SK-N-SH treated with all-trans-retinoic acid at 6 μM for 48 hours (cell line): ENCODE measurements at regions not wholly inside any gene's neighbourhood (a gene's known extent, or its start where the extent isn't known, plus 50 kb on each side); places are given as distances from the start of the nearest gene placed in this dataset.

ENCODE experiments used
- ATAC-seq: fragments of 200-7000 bp; cut with Tn5 transposase; 3 replicates; pipeline ENCODE4 v1.9.1; 2020; ENCODE audit warnings: mild to moderate bottlenecking, moderate library complexity
- BACH2 ChIP-seq: fragments of 250-450 bp; sonication (Bioruptor Pico); IDR thresholded peaks from 2 replicates; pipeline ENCODE4 v1.9.0; 2021; ENCODE audit warnings: mild to moderate bottlenecking, borderline replicate concordance
- CREB5 ChIP-seq: fragments of 250-450 bp; sonication (Bioruptor Pico); IDR thresholded peaks from 2 replicates; pipeline ENCODE4 v1.5.1; 2020; ENCODE audit warnings: low read depth, mild to moderate bottlenecking, moderate library complexity
- CSDC2 ChIP-seq: fragments of 250-450 bp; sonication (Bioruptor Pico); IDR thresholded peaks from 2 replicates; pipeline ENCODE4 v1.5.0; 2020; ENCODE audit warnings: mild to moderate bottlenecking, moderate library complexity
- CSRNP3 ChIP-seq: fragments of 250-450 bp; sonication (Bioruptor Pico); IDR thresholded peaks from 2 replicates; pipeline ENCODE4 v1.5.1; 2021; ENCODE audit warnings: mild to moderate bottlenecking, moderate library complexity
- ESRRG ChIP-seq: fragments of 250-450 bp; sonication (Bioruptor Pico); IDR thresholded peaks from 2 replicates; pipeline ENCODE4 v1.6.1; 2021; ENCODE audit warnings: mild to moderate bottlenecking
- GLIS3 ChIP-seq: fragments of 250-450 bp; sonication (Bioruptor Pico); IDR thresholded peaks from 2 replicates; pipeline ENCODE4 v1.5.0; 2020; ENCODE audit warnings: mild to moderate bottlenecking, moderate library complexity
- ISL1 ChIP-seq: fragments of 250-450 bp; sonication (Bioruptor Pico); IDR thresholded peaks from 2 replicates; pipeline ENCODE4 v2.1.2; 2022; ENCODE audit warnings: mild to moderate bottlenecking, moderate library complexity
- OSR1 ChIP-seq: fragments of 250-450 bp; sonication (Bioruptor Pico); IDR thresholded peaks from 2 replicates; pipeline ENCODE4 v1.8.0; 2022; ENCODE audit warnings: moderate library complexity, mild to moderate bottlenecking, inconsistent platforms
- PPARA ChIP-seq: fragments of 250-450 bp; sonication (Bioruptor Pico); IDR thresholded peaks from 2 replicates; pipeline ENCODE4 v1.5.0; 2020; ENCODE audit warnings: mild to moderate bottlenecking, borderline replicate concordance
- TCF4 ChIP-seq: fragments of 250-450 bp; sonication (Bioruptor Pico); IDR thresholded peaks from 2 replicates; pipeline ENCODE4 v1.8.0; 2021; ENCODE audit warnings: mild to moderate bottlenecking, moderate library complexity, borderline replicate concordance
- TOX ChIP-seq: fragments of 250-450 bp; sonication (Bioruptor Pico); IDR thresholded peaks from 2 replicates; pipeline ENCODE4 v1.8.0; 2021; ENCODE audit warnings: mild to moderate bottlenecking, moderate library complexity, borderline replicate concordance
- TSHZ2 ChIP-seq: fragments of 250-450 bp; sonication (Bioruptor Pico); IDR thresholded peaks from 2 replicates; pipeline ENCODE4 v1.5.0; 2020; ENCODE audit warnings: mild to moderate bottlenecking, moderate library complexity
- ZC3H10 ChIP-seq: fragments of 250-450 bp; sonication (Bioruptor Pico); IDR thresholded peaks from 2 replicates; pipeline ENCODE4 v1.5.1; 2021; ENCODE audit warnings: mild to moderate bottlenecking, moderate library complexity
- ZFP3 ChIP-seq: fragments of 250-450 bp; sonication (Bioruptor Pico); IDR thresholded peaks from 2 replicates; pipeline ENCODE4 v1.5.0; 2020; ENCODE audit warnings: mild to moderate bottlenecking, moderate library complexity
- ZFP30 ChIP-seq: fragments of 450-650 bp; formaldehyde crosslinking; IDR thresholded peaks from 2 replicates; pipeline ENCODE4 v1.5.0; 2022; ENCODE audit warnings: mild to moderate bottlenecking, moderate library complexity
- ZNF565 ChIP-seq: fragments of 450-650 bp; formaldehyde crosslinking; conservative IDR thresholded peaks from 2 replicates; pipeline ENCODE4 v1.5.0; 2020; ENCODE audit warnings: low read depth, mild to moderate bottlenecking, moderate library complexity
- ZNF8 ChIP-seq: fragments of 450-650 bp; formaldehyde crosslinking; IDR thresholded peaks from 2 replicates; pipeline ENCODE4 v1.5.0; 2020; ENCODE audit warnings: mild to moderate bottlenecking, moderate library complexity
- TF ChIP-seq, protein P1 (sequence below): fragments of 250-450 bp; sonication (Bioruptor Pico); IDR thresholded peaks from 2 replicates; pipeline ENCODE4 v1.8.0; 2021; ENCODE audit warnings: low read depth, mild to moderate bottlenecking, moderate library complexity, borderline replicate concordance
- TF ChIP-seq, protein P2 (sequence below): fragments of 250-450 bp; sonication (Bioruptor Pico); IDR thresholded peaks from 2 replicates; pipeline ENCODE4 v1.8.0; 2020; ENCODE audit warnings: mild to moderate bottlenecking, moderate library complexity, borderline replicate concordance

GRCh38 chr5:3833566-3833965, 237.9 kb downstream of the IRX1 start:
- TF ChIP-seq ZC3H10 (CRISPR knock-in tag), result no peak
- TF ChIP-seq TCF4 (CRISPR knock-in tag), result no peak
- TF ChIP-seq ISL1 (CRISPR knock-in tag), result no peak
- no peak for TF ChIP-seq CREB5 (CRISPR knock-in tag)
- ATAC-seq, result no peak

GRCh38 chr5:3835811-3836210, 240.2 kb downstream of the IRX1 start:
- no peak for ATAC-seq
- TF ChIP-seq ESRRG (CRISPR knock-in tag), result no peak
- no peak for TF ChIP-seq PPARA (CRISPR knock-in tag)
- TF ChIP-seq ZNF565 (CRISPR knock-in tag), result no peak
- no peak for TF ChIP-seq TOX (CRISPR knock-in tag)
- TF ChIP-seq TCF4 (CRISPR knock-in tag), result no peak
- no peak for TF ChIP-seq CSDC2 (CRISPR knock-in tag)
- TF ChIP-seq TSHZ2 (CRISPR knock-in tag), result no peak
- no peak for TF ChIP-seq BACH2 (CRISPR knock-in tag)
- no peak for TF ChIP-seq ISL1 (CRISPR knock-in tag)
- TF ChIP-seq CSRNP3 (CRISPR knock-in tag), result no peak
- TF ChIP-seq, protein P1, sequence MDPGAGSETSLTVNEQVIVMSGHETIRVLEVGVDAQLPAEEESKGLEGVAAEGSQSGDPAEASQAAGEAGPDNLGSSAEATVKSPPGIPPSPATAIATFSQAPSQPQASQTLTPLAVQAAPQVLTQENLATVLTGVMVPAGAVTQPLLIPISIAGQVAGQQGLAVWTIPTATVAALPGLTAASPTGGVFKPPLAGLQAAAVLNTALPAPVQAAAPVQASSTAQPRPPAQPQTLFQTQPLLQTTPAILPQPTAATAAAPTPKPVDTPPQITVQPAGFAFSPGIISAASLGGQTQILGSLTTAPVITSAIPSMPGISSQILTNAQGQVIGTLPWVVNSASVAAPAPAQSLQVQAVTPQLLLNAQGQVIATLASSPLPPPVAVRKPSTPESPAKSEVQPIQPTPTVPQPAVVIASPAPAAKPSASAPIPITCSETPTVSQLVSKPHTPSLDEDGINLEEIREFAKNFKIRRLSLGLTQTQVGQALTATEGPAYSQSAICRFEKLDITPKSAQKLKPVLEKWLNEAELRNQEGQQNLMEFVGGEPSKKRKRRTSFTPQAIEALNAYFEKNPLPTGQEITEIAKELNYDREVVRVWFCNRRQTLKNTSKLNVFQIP, result no peak

- TF ChIP-seq CSDC2 (CRISPR knock-in tag) (no peak), ESRRG (CRISPR knock-in tag) (no peak)
- no peak for ATAC-seq
These were observed 240.9 kb downstream of the IRX1 start for GRCh38 chr5:3836528-3836927.

- TF ChIP-seq, protein P2, sequence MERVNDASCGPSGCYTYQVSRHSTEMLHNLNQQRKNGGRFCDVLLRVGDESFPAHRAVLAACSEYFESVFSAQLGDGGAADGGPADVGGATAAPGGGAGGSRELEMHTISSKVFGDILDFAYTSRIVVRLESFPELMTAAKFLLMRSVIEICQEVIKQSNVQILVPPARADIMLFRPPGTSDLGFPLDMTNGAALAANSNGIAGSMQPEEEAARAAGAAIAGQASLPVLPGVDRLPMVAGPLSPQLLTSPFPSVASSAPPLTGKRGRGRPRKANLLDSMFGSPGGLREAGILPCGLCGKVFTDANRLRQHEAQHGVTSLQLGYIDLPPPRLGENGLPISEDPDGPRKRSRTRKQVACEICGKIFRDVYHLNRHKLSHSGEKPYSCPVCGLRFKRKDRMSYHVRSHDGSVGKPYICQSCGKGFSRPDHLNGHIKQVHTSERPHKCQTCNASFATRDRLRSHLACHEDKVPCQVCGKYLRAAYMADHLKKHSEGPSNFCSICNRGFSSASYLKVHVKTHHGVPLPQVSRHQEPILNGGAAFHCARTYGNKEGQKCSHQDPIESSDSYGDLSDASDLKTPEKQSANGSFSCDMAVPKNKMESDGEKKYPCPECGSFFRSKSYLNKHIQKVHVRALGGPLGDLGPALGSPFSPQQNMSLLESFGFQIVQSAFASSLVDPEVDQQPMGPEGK, result no peak
- no peak for TF ChIP-seq ZFP30 (CRISPR knock-in tag)
- ATAC-seq, result no peak
These were observed 241.9 kb downstream of the IRX1 start for GRCh38 chr5:3837506-3837905.

DNA sequence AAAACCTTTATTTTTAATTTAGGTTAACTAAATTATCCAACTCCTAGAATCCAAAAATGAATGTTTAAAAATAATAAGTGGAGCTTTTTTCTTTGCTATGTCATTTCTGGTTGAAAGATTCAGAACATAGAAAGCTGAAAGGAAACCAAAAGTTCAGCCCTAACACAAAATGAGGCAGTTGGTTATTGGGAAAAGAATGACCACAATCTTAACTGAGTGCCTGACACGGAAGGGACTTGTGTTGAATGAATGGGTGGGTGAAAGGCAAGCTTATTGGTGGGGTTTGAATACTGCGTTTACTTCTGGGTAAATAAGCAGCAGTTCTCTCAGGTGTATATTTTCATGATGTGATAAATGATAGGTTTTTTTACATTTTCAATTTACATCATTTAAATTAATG, 243.5 kb downstream of the IRX1 start:
- TF ChIP-seq ISL1 (CRISPR knock-in tag) (no peak), OSR1 (CRISPR knock-in tag) (no peak), TCF4 (CRISPR knock-in tag) (no peak), GLIS3 (CRISPR knock-in tag) (no peak), ZC3H10 (CRISPR knock-in tag) (no peak), ZNF8 (CRISPR knock-in tag) (no peak), TSHZ2 (CRISPR knock-in tag) (no peak), ZFP3 (CRISPR knock-in tag) (no peak), PPARA (CRISPR knock-in tag) (no peak), ZNF565 (CRISPR knock-in tag) (no peak), ESRRG (CRISPR knock-in tag) (no peak)
- TF ChIP-seq, all 23 proteins: peak for 0
- ATAC-seq, result no peak
